ENCODE measurements at regions not wholly inside any gene's neighbourhood (a gene's known extent, or its start where the extent isn't known, plus 50 kb on each side); places are given as distances from the start of the nearest gene placed in this dataset.

- TF ChIP-seq CTCF (conservative IDR thresholded peaks at IDR 0.05; ENCODE audit: low read length): no peak
- no peak for TF ChIP-seq EZH2phosphoT487 (IDR thresholded peaks at IDR 0.05; ENCODE audit: borderline replicate concordance, low read depth, low read length)
Measured at GRCh38 chr4:35250761-35251160, 993.6 kb downstream of the ARAP2 start.
